GM18505 (cell line): ENCODE measurements at regions not wholly inside any gene's neighbourhood (a gene's known extent, or its start where the extent isn't known, plus 50 kb on each side); places are given as distances from the start of the nearest gene placed in this dataset.
"Not testable (repeated sequence)": the region's sequence is repeated elsewhere in the genome, so short reads cannot be mapped to it uniquely, and the experiment has no call there.

ENCODE experiments used
- ATAC-seq: cut with Tn5 transposase; IDR thresholded peaks from one replicate; pipeline ENCODE4 v1.9.1; 2021; ENCODE audit not compliant: unreplicated experiment
- POLR2A ChIP-seq: IDR thresholded peaks from 4 replicates; pipeline ENCODE4 v1.6.1; 2011; ENCODE audit warnings: borderline replicate concordance; ENCODE audit not compliant: insufficient read depth, insufficient read length; ENCODE audit errors: extremely low read depth

GRCh38 chr3:98690876-98691275 is 72.3 kb upstream of the ST3GAL6 start:
- no peak for ATAC-seq
- no peak for TF ChIP-seq POLR2A

GRCh38 chr3:98691897-98692296 is 71.2 kb upstream of the ST3GAL6 start:
- no peak for ATAC-seq
- no peak for TF ChIP-seq POLR2A

GRCh38 chr3:98692787-98693473 is 70.2 kb upstream of the ST3GAL6 start:
- ATAC-seq, result no peak

GRCh38 chr3:98695796-98696195 is 67.3 kb upstream of the ST3GAL6 start:
- no peak for TF ChIP-seq POLR2A
- ATAC-seq, result no peak

More at GRCh38 chr3:98692787-98693473, 70.2 kb upstream of the ST3GAL6 start:
- no peak for TF ChIP-seq POLR2A

GRCh38 chr3:98696296-98696695 is 66.8 kb upstream of the ST3GAL6 start:
- ATAC-seq, result not testable (repeated sequence)

- no peak for ATAC-seq
- no peak for TF ChIP-seq POLR2A
These were observed 65.9 kb upstream of the ST3GAL6 start for GRCh38 chr3:98697225-98697624.

GRCh38 chr3:98699132-98699531 is 64.0 kb upstream of the ST3GAL6 start:
- no peak for ATAC-seq
- no peak for TF ChIP-seq POLR2A

GRCh38 chr3:98701071-98701675 is 62.0 kb upstream of the ST3GAL6 start:
- TF ChIP-seq POLR2A, result no peak
- no peak for ATAC-seq

GRCh38 chr3:98702166-98702565 is 61.0 kb upstream of the ST3GAL6 start:
- TF ChIP-seq POLR2A, result no peak

GRCh38 chr3:98705212-98705611 is 57.9 kb upstream of the ST3GAL6 start:
- no peak for TF ChIP-seq POLR2A
- no peak for ATAC-seq

More at GRCh38 chr3:98702166-98702565, 61.0 kb upstream of the ST3GAL6 start:
- no peak for ATAC-seq

GRCh38 chr3:98705694-98706093 is 57.4 kb upstream of the ST3GAL6 start:
- TF ChIP-seq POLR2A, result no peak
- ATAC-seq, result no peak

- ATAC-seq, result not testable (repeated sequence)
These were observed 54.5 kb upstream of the ST3GAL6 start for GRCh38 chr3:98708681-98709080.

GRCh38 chr3:98709441-98709840 is 53.7 kb upstream of the ST3GAL6 start:
- no peak for ATAC-seq
- no peak for TF ChIP-seq POLR2A

GRCh38 chr3:98710067-98710659 is 53.0 kb upstream of the ST3GAL6 start:
- no peak for TF ChIP-seq POLR2A
- no peak for ATAC-seq
